ENCODE measurements at regions not wholly inside any gene's neighbourhood (a gene's known extent, or its start where the extent isn't known, plus 50 kb on each side); places are given as distances from the start of the nearest gene placed in this dataset.

- TF ChIP-seq POLR2AphosphoS5 (IDR thresholded peaks at IDR 0.05) (no peak), POLR2A (IDR thresholded peaks at IDR 0.05) (no peak)
Observed at GRCh38 chr22:48144318-48144717, 1381.9 kb downstream of the TBC1D22A start.

All from spleen (tissue), 3 donors.